HG03135 (cell line): ENCODE measurements at regions not wholly inside any gene's neighbourhood (a gene's known extent, or its start where the extent isn't known, plus 50 kb on each side); places are given as distances from the start of the nearest gene placed in this dataset.
"Not testable (repeated sequence)": the region's sequence is repeated elsewhere in the genome, so short reads cannot be mapped to it uniquely, and the experiment has no call there.

Source experiments
- ATAC-seq: cut with Tn5 transposase; IDR thresholded peaks from one replicate; pipeline ENCODE4 v1.9.1; 2021; ENCODE audit warnings: mild to moderate bottlenecking, moderate library complexity; ENCODE audit not compliant: unreplicated experiment

DNA sequence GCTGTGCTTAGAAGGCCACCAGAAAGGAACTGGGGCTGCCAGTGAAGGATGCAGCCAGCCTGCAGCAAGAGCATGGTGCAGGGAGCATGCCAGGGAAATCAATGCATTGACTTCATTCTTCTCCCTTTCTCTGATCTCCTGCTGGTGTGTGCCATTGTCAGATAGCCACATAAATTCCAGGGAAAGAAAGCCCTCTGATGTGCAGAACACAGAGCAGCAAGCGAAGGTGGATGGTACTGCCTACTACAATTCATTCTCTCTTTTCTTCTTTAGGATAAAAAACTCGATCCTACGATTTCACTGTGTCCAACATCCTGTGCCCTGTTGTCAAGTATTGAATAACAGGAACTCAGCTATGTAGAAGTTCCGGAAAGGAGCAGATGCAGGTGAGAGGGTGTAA is 446.7 kb upstream of the TMEM132C start:
- no peak for ATAC-seq

DNA sequence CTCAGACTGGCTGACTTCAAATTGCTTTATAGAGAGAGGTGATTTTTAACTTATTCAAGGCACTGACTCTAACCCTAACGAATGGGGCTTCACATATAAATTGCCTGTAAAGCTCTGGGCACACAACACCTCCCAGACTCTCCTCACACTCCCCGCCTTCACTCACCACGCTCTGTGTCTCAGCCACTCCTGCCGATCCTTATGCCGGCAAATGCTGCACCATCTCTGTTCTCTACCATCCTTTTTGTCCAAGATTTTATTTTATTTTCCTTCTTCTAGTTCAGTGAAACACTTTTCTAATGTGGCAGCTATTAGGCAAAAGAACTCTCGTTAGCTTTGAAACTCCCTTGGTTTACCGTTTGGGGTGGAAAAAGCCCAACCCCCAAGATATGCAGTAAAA is 446.1 kb upstream of the TMEM132C start:
- ATAC-seq: no peak

DNA sequence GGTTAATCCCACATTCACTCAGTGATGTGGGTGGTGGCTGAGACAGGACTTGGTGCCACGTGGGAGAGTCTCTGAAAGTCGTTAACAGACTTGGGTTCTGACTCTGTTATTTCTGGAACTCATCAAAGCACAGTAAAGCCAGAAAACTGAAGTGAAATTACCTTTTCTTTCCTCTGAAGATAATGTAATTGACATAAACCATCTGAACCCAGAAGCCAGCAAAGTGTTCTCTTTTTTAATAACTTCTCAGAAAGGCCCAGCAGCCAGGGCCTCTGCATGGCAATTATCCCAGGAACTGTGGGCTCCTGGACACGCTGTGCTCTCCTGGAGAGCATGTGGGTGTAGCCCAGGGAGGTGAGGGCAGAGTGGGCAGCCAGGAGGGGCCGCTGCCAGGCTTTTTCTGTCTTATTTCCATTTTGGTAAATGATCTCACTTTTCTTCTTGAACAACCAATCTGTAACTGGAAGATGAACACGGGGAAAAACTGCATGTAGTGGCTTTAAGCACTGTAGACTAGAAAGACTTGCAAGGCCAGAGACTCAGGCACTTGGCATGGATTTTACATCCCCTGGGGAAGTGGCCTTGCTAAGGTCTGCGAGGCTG is 444.1 kb upstream of the TMEM132C start:
- no peak for ATAC-seq

DNA sequence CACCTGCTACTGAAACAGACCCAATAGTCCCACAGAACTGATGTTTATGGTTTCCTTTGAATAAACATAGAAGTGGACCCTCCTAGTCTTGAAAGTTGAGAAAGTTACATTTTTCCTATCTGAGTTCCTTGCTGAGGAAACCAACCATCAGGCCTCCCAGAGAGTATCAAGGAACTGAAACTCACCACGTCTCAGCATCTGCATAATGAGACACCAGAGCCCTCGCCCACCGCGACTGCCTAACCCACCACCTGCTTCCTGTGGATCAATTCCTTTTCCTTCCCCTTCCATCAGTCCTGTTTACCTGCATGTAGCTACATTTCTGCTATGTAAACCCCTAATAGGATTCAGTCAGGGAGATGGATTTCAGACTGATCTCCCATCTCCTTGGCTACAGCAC is 443.2 kb upstream of the TMEM132C start:
- ATAC-seq: no peak

DNA sequence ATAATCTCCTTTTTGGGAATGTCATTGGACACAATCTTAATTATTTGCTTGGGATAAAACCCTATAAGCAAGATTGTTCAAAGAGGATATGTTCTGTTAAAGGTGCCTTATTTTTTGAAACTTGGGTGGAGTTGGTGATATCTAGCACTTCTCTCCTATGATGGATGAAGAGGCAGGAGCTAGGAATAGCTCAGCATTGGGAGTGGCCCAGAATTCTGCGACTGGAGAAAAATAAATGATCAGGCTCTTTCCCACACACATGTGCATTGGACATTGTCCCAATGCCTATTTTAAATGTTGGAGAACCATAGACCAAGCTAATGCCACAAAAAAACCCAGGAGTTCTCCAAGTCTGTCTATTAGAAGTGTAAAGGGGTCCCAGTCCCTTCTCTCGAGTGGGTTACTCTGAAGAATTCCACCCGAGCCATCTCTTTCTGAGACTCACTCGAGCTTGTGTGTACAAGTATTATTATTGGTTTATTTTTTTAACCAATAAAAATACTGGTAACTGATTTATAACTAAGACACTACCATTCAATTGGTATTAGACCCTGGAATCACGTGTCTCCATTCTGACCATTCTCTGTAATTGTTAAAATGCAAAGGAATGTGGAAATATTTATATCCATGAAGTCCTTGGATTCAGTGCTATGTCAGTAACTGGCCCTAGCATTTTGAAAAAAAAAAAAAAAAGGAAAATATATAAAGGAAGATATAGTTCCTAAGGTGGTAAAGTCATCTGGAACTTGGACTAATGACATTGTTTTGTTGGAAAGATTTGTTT is 437.5 kb upstream of the TMEM132C start:
- no peak for ATAC-seq

DNA sequence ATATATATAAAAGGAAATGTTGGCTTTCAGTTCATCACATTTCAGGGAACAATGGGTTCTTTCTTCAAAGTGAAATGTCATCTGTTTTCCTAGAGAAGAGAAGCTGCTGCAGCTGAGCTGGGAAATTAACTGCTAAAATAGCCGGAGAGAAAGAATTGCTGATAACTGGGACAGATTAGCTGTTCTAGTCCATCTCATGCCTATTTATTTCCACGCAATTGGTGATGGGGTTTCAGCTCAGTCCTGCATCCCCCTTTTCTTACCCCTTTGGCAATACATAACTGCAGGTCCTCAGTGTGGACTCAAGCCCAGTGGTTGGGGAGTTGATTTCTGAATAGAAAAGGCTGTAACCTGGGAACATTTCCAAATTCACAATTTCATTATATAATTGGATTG is 436.9 kb upstream of the TMEM132C start:
- ATAC-seq: no peak

DNA sequence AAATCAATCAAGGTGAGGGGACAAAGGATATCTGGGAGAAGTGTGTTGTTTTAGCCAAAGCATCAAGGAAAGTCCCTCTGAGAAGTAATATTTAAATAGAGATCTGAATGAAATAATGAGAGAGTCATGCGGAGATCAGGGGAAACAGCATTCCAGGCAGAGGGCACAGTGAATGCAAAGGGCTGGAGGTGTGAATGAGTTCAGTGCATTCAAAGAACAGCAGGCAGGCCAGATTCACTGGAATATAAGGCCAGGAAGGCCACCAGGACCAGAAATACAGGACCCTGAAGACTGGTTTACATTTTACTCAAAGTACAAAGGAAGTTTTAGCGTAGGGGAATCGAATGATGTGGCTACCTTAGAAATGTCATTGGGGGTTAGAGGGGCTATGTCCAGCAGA is 436.2 kb upstream of the TMEM132C start:
- ATAC-seq: no peak

DNA sequence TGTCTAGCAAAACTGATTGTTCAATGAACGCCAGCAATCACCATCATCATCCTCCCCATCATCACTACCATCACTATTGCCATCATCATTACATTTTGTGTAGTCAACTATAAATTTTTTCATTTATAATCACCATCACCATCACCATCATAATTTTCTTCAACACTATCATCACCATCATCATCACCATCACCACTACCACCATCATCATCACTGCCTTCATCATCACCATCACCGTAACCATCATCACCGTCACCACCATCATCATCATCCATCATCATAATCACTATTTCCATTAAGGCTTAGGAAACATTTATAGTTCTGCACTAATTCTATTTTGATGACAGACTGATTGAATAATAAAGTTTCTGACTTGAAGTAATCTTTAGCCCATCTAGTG is 434.8 kb upstream of the TMEM132C start:
- no peak for ATAC-seq

DNA sequence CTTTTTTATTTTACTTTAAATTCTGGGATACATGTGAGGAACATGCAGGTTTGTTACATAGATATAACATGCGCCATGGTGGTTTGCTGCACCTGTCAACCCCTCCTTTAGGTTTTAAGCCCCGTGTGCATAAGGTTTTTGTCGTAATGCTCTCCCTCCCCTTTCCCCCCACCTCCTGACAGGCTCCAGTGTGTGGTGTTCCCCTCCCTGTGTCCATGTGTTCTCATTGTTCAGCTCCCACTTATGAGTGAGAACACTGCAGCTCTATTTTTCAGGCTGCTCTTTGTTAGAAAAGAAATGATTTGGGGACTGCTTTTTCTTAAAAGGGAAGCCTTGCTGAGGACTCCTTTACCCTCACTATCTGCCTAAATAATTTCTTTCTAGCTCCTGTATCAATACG is 430.2 kb upstream of the TMEM132C start:
- not testable (repeated sequence) for ATAC-seq

DNA sequence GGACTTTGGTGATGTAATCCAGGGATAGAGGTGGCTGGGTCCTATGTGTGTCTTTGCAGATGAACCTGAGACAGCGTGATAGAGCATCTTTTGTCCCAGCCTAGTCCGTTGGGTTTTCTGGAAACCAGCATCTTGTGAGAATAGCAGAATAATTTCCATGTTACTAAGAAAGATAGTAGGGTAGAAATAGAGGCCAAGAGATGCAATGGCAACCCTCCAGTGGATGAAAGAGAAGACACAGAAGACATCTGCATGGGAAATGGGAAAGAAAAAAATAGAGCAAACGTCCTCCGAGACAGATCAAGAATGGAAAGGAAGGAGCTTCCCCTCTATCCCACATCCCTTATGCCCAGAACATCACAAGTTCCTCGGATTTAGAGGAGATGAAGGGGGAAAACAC is 409.3 kb upstream of the TMEM132C start:
- no peak for ATAC-seq

DNA sequence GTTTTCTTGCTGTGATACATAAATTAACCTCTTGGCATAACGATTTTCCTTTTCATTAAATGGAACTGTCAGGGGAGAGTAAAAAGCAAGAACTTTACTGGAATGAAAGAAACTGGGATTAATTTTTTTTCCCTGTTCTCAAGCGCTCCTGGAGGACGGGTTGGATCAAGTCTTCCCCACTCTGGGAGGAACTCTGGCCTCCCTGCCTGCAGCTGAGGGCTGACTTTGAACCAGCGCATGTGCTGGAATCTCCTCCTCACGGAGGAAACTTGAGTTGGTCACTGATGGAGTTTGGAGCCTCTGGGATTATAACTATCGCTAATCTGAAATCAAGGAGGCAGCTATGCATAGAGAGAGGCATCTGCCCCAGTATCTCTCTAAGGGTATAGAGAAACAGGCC is 406.4 kb upstream of the TMEM132C start:
- no peak for ATAC-seq

DNA sequence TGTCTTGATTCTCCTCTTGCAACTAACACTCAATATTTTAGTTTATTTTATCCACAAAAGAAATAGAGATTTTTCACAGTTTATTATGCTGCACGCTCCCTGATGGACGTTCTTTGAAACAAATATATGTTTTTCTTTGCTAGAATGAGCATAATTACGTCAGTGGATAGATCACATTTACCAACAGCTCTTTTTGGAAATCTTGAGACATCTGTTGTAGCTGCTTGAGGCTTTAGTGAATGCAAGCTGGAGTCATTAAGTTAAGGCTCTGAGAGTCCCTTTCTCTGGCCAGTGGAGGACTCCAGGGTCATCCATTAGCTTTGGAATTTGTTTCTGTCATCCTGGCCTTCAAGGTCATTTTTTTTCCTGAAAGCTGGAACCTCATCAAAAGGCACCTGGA is 405.6 kb upstream of the TMEM132C start:
- no peak for ATAC-seq

DNA sequence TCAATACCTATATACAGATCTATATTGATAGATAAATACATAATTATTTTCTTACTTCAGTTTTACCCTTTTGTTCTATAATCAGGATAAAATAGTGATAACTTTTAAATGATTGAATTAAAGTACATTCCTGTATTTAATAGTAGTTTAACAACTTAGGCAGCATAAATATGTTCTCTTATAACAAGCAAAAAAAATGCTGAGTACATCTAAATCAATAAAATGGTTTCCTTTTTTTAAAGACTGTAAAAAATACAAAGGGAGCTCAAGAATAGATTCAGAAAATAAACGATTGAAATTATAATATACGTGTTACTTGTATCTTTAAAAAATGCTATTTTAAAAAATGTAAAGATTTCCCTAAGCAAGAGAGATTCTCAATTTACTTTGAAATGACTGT is 393.7 kb upstream of the TMEM132C start:
- no peak for ATAC-seq

DNA sequence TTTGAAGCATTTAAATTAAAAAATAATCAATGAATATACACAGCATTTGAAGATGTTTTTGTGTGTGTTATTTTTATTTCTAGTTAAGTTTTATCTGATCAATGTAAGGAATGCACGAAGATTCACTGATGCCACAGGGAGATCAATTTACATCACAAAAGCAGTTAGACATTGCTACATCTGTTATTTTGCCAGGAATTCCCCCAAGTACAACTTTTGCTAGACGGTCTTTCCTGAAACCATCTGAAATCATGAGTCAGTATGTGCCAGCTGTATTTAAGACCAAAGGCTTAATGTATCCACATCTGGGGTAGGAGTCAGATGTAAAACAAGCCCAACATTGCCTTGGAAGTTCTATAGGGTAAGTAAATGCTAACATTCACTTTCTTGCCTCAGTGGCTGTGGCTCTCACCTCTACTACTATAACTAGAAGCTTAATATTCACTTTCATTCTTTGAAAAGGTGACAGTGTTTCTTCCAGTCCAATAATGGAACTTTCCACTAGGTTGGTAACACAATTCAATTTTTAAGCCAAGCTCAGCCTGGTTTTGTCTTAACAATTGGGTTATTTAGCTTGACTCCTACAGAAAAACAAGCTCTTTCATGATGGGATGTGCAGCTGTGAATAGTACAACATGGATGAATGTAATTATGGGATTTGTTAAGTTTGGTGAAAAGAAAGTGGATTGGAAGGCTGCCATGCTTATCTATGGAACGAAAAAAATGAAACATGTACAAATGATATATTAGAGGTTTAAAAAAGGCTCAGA is 385.4 kb upstream of the TMEM132C start:
- no peak for ATAC-seq

DNA sequence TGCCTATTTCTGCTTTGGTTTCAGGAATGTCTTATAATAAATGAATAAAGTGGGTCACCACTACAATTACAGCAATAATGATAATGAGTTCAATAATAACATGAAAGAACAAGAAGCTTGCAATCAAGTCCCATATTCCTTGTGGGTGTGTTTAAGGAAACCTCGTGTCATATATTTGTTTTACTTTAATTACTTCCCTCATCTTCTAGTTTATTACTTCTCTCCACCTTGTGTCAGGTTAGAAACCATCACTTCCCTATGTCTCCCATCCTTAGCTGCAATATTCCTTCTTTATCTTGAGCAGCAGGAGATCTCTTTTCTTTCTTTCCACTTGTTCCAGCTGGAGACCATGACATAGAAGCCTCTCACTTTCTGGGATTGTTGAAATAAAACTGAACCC is 384.0 kb upstream of the TMEM132C start:
- no peak for ATAC-seq

DNA sequence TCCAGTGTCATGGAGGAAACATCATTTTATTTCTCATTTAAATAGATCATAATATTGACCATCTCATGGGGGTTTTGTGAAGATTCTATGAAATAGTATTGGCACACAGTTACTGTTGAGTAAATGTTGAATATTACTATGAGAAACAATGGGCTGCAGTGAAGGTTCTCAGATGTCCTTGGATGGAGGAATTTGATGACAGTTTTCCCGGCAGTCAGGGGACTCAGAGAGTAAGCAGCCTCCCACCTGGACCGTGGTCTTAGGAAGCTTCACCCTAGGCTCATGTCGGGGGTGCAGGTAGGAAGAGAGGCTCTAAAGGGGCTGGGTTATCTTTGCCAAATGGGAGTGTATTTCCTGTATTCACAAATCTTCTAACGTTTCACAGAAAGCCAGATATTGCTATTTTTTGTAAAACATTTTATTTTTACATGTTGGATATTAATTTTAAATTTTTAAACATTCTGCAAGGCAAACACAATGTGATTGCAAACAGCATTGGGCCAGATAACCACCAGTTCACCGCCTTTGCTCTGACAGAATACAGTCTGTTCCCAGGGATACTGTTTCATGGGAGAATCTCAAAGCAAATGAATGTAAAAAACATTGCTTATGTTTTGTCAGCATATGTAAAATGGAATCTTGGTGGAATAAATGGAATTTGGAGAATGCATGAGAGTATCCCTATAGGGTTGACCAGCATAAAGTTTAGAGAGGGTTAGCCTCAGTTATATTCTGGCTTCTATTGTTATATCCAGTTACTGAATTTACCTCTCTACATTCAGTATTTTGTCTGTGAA is 380.8 kb upstream of the TMEM132C start:
- ATAC-seq: no peak

DNA sequence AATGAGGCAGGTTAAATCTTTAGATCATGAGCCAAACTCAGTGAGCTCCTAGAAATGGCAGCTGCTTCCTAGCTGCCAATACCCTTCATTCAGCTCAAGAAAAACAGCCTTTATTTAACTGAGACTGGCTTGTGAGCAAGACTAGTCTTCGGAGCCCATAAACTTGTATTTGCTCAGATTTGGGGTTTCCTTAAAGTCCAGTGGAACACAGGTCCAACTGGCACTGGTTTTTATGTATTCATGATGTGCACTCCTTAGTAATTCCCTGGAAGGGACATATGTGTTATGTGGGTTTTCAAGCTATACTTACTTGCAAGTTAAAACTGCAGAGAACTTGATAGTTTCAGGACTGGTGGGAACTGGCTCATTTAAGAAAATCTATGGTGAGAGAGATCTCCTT is 380.1 kb upstream of the TMEM132C start:
- ATAC-seq: no peak

DNA sequence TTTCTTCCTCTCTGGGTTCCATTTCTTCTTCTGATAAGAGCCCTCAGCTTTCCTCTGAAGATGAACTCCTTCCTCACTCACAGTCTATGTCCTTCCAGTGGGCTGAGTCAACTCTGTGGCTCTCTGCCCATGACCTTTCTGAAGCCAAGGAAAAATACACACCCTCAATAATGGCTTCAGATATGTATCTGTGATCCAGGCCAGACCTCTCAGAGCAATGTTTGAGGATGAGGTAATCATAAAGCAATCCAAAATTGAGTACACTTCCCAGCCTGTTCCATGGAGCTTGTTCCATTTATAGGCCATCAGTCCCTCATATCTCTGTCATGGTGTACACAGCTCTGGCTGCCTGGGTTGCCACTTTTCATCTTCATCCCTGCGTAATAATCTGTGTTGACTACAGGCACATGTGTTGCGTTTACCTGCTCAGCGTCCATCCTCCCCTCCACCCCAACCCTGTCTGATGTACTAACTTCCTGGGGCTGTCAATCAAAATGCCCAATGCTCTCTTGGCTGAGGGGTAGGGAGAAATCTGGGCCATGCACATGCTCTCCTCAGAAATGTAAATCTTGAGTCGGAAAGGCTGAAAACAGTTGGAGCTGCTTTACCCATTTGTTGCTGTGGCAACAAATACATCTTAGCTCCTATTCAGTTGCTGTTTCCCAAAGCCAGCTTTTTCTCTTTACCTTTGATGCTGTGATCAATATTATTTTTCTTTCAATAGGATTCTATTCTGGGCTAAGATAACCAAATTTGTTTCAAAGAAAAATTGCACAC is 377.8 kb upstream of the TMEM132C start:
- ATAC-seq: no peak

DNA sequence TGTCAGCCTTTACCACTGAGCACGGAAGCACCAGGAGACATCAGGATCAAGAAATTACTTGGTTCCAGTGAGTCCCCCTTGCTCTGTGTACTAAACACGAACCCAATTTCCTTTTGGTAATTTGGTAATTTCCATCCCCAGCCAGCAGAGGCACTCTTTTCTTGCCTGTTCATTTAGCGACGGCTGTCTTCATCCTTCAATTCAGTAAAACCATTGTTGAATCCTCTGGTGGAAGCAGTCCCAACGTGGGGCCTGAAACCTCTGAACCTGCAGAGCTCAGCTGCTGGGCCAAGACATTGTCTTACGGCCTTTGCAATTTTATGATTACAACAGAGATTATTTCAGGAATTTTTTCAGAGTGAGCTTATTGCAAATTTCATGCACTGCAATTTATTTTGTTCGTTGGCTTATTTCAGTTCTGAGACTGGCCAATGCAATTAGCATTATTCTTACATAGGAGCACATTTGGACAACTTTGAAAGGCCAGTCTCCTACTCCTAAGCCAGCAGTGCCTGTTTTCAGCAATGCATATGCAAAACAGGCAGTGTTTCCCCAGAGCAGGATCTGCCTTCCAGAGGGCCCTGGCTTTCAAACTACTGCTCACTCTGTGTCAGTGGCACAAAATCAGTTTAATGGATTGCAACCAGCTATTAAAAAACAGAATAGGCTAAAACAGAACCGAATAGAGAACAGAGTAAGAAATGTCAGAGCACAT is 372.9 kb upstream of the TMEM132C start:
- no peak for ATAC-seq

DNA sequence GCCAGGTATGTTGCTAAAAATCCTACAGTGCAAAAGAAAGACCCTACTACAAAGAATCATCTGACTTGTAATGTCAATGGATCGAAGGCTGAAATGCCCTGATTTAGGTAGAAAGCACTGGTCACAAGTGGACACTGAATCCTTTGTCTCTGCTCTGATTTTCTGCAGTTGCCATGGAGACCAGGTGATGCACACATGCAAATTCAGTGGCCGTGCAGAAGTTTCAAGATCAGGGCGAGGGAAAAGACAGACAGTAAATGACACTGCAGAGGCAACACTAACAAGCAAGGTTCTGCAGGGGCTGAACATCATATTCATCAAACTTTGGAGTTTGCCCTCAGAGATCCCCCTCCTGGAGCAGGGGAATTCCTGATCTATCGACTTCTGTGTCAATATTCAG is 370.3 kb upstream of the TMEM132C start:
- no peak for ATAC-seq
